ENCODE measurements at regions not wholly inside any gene's neighbourhood (a gene's known extent, or its start where the extent isn't known, plus 50 kb on each side); places are given as distances from the start of the nearest gene placed in this dataset.

GRCh38 chr18:43574974-43575373 lies 297.7 kb upstream of the SYT4 start:
- no peak for DNase-seq

GRCh38 chr18:43578211-43578610 lies 300.9 kb upstream of the SYT4 start:
- DNase-seq, result no peak

- no peak for DNase-seq
Observed at GRCh38 chr18:43578706-43579105, 301.4 kb upstream of the SYT4 start.

DNA sequence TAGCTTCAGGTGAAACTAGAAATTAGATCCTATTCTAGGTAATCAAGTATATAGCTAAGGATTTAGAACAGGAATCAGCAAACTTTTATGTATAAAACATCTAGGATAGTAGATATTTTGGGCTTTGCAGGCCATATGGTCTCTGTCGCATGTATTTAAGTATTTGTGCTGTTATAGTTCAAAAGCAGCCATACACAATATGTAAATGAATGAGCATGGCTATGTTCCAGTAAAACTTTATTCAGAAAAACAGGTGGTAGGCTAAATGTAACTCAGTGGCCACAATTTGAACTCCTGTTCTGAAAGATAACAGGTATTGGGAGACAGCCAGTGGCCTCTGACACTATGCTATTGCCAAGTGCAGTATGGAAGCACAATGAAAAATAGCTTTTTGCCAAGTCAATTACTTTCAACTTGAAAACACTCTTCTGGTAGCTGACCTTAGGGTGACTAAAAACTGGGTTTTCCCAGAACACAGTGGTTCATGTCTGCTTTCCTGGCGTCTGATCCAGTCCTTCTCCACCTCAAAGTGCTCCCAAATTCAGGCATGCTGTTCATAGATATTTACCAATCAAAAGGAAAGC lies 304.7 kb upstream of the SYT4 start:
- no peak for DNase-seq

GRCh38 chr18:43587538-43588153 lies 310.4 kb upstream of the SYT4 start:
- no peak for DNase-seq

DNA sequence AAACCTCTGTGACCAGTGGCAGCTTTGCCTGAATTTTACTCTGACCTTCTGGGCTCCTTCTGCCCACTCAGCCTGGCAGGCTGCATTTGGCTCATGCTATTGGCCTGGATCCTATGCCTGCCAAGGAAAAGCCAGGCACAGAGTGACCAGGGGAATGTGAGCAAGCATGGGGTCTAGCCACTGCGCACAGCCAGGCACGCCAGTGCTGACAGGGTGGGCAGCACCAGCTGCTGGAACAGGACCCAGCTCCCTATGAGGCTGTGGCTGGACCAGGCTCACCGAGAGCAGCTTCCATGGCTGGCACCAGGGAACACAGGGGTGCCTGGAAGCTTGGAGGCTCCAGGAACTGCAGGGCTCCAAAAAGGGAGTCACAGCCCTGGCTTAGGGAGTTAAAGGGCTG lies 311.5 kb upstream of the SYT4 start:
- no peak for DNase-seq

DNA sequence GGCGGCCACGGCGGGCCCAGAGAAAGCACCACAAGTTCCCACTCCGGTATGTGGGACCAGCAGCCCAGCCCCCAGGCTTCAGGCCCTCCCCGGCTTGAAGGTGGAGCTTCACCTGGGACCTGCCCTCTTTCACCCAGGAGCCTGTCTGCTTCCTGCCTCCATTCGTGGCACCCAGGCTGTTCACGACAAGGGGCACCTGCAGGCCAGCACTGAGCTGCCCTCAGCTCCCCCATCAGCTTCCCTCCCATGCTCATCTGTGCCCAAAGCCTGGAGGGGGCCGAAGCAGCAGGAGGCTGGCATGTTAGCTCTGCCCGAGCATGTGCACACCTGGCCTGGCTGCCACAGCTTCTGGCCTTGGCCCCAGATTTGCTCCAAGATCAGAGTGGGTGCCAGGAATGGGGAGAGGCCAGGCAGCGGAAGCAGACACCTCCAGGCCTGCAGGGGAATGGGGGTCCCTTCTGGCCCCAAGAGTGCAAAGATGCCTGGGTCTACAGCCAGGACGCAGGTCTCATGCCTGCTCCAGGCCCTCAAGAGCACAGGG lies 312.4 kb upstream of the SYT4 start:
- DNase-seq, result no peak

DNA sequence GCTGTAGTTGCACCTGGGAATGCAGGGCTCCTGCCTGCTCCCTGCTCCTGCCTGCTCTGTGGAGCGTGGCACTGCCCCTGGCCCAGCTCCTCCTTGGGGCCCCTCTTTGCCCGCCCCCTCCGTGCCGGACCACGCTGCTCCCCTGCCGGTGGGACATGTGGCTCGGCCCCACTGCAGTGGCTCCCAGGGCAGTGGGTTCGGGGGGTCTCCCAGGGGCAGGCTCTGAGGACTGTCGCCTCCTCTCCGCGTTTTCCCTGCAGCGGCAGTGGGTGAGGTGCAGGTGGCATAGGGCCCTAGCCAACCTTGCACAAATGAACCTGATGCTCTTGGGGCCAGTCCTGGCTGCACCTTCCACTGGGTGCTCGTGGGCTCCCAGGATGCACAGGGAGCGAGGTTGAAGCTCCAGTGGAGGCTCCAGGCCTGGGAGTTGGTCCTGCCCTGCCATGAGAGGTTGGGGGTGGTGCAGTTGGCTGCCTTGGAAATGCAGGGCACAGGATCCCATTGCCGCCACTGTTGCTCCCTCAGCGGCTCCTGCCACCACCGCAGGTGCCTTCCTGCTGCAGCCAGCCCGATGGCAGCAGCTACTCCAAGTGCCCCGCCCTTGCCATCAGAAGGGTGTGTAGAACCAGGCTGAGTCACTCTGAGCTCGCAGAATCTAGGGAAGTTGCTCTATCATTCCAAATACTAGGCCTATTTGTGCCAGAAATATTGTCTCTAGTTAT lies 313.1 kb upstream of the SYT4 start:
- no peak for DNase-seq

GRCh38 chr18:43592269-43592668 lies 315.0 kb upstream of the SYT4 start:
- DNase-seq, result no peak

GRCh38 chr18:43596105-43596712 lies 318.9 kb upstream of the SYT4 start:
- no peak for DNase-seq

DNA sequence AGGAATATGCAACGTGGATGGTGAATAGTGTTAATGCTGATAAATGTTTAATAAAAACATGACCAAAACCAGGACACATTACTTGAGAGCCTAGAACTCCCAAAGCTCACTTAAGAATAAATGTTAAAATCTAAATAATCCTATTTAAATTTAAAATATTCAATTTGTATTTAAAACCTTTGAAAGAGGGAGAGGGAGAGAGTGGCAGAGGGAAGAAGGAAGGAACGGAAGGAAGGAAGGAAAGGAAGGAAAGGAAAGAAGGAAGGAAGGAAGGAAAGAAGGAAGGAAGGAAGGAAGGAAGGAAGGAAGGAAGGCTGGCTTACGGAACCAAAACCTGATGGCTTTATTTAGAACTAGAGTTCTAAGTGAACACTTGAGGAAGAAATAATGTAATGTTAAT lies 324.1 kb upstream of the SYT4 start:
- no peak for DNase-seq

DNA sequence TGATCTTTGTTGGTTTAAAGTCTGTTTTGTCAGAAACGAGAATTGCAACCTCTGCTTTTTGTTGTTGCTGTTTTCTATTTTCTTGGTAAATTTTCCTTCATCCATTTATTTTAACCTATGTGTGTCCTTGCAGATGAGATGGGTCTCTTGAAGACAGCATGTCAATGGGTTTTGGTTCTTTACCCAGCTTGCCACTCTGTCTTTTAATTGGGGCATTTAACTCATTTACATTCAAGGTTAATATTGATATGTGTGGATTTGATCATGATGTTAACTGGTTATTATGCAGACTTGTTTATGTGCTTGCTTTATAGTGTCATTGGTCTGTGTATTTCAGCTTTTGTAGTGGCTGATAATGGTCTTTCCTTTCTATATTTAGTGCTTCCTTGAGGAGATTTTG lies 327.9 kb upstream of the SYT4 start:
- no peak for DNase-seq

GRCh38 chr18:43606795-43607194 lies 329.5 kb upstream of the SYT4 start:
- no peak for DNase-seq

GRCh38 chr18:43620936-43621335 lies 343.6 kb upstream of the SYT4 start:
- DNase-seq, result no peak

GRCh38 chr18:43622024-43622423 lies 344.7 kb upstream of the SYT4 start:
- DNase-seq, result no peak

DNA sequence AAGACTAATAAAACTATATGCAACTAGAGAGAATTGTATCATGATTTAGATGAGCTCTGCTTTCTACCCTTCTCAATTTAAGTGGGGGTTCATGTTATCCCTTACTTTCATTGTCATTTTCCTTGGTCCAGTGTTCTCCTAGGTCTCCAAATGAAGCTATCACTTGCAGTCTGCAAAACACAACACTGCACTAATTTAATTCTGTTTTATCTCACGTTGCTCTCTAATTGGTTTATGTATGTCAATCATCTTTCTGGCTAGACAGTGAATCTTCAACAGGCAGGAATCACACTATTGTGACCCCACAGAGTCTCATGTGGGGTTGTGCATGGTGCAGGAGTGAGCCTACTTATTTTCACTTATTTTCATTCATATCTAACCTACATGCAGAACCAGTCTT lies 348.3 kb upstream of the SYT4 start:
- no peak for DNase-seq

DNA sequence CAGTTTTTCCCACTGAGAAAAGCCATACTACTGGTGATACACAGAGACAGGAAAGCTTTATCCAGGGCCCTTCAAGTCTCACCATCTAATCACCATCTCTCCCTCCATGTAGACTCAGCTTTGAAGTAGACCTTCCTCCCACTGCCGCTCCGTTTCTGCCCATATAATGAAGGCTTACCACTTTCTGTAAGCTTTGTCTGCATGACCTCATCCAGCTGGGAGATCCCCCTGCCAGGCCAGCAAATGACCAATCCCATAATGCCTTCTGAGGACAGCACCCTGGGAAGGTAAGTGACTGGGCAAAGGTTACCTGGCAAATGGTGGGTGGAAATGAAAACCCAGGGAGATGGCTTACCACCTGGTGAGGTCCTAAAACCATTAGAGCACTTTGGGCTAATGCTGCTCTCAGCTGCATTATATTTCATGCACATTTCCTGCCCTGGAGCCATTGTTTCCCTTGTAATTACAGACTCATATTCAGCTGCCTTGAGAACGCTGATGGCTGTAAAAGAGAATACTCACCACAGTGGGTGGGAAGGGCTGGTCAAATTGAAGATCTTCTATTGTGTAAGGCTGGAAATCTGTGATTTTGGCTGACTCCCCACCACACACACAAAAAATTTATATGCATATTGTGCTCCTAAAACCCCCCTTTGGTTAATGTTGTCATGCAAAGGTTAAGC lies 350.7 kb upstream of the SYT4 start:
- no peak for DNase-seq

- no peak for DNase-seq
Observed at GRCh38 chr18:43634994-43635393, 357.7 kb upstream of the SYT4 start.

DNA sequence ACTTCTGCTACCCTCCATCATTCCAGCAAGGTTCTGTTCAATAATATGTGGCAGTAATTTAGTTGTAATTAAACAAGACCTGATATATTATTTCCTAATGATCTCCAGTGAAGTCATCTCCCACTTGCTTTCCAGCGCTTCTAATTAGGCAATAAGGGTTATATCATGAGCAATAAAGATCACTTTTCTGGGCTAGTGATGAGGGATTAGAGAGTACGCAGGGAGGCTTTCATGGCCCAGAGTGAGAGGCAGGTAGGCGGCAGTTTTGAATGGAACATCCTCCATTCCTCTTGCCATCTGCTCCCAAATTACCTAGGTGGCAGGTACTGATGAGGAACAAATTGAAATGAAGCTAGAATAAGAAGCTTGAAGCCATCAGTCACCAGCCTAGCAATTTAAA lies 358.1 kb upstream of the SYT4 start:
- DNase-seq, result no peak

DNA sequence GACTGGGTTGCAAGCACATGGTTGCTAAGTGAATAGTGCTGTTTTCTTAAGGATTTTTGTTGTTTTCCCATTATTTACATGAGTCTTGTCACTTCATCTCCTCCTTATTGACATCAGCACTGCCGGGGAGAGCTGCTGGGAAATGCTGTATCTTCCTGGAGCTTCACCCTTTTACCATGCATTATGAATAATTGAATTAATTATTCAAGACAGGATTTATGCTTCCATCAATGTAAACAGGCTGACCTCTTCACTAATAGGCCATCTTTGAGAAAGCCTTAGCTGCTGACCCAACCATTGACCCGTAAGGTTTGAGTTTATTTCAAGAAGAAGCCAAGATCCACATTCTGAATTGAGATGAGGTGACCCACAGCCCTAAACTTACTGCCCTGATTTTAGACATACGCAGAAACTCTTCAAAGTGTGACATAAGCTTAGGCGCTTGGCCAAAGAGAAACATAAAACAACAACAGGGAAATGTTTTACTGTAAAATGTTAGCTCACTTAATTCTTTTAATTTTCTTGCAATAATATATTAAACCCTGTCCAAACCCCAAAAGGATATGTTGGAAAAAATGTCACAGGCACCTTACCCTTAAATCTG lies 365.5 kb upstream of the SYT4 start:
- no peak for DNase-seq

GRCh38 chr18:43648002-43648401 lies 370.7 kb upstream of the SYT4 start:
- no peak for DNase-seq

GRCh38 chr18:43649649-43650357 lies 372.5 kb upstream of the SYT4 start:
- DNase-seq, result no peak

Measured in stimulated activated CD8-positive, alpha-beta memory T cell treated with anti-CD3 and anti-CD28 coated beads, Interleukin-4, amount 100 ng/mL, for 48 hours (primary cell).